ENCODE measurements at regions not wholly inside any gene's neighbourhood (a gene's known extent, or its start where the extent isn't known, plus 50 kb on each side); places are given as distances from the start of the nearest gene placed in this dataset.

DNA sequence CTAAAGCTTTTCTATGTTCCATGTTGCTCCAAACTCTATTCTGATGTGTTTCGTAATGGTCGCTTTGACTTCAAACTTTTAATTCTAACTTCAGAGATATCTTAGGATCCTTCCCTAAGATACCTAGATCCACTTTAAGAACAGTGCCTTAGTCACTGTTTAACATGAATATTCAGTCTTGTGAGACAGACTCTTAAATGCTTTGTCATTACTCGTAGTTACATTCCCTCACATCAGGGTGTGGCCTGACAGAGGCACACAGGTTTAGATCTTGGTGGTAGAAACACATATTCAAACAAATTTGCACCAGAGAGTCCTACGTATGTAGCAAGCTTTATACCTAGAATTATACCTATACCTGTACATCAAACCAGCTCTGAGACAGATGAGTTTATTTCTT, 687.0 kb upstream of the C9orf72 start:
- no peaks in the 10 kb centered on the region for H3K9me3 Mint-ChIP-seq
- Histone ChIP-seq H3K27ac (ENCODE audit: low read depth, low read length) (no peak overlapping the region), H3K9ac (ENCODE audit: extremely low read depth, low read length, poor library complexity, severe bottlenecking) (no peak overlapping the region), H3K4me3 (ENCODE audit: low read length) (no peak overlapping the region), H3K27me3 (ENCODE audit: control insufficient read depth, insufficient read depth, low read length, poor library complexity, severe bottlenecking) (no peaks in the 10 kb centered on the region), H3K36me3 (ENCODE audit: control insufficient read depth, insufficient read depth, low read length) (no peaks in the 10 kb centered on the region), H3K9me3 (ENCODE audit: control insufficient read depth, low read length) (no peaks in the 10 kb centered on the region), H3K4me1 (ENCODE audit: control insufficient read depth, insufficient read depth, low read length) (no peaks in the 10 kb centered on the region)
- no peak overlapping the region for H3K27ac Mint-ChIP-seq
- no peaks in the 10 kb centered on the region for H3K4me1 Mint-ChIP-seq
- H3K36me3 Mint-ChIP-seq (ENCODE audit: low read depth), result no peaks in the 10 kb centered on the region
- H3K27me3 Mint-ChIP-seq (ENCODE audit: insufficient read depth), result no peaks in the 10 kb centered on the region
- no peak overlapping the region for H3K4me3 Mint-ChIP-seq
- no peak for DNase-seq
- TF ChIP-seq, protein P1, sequence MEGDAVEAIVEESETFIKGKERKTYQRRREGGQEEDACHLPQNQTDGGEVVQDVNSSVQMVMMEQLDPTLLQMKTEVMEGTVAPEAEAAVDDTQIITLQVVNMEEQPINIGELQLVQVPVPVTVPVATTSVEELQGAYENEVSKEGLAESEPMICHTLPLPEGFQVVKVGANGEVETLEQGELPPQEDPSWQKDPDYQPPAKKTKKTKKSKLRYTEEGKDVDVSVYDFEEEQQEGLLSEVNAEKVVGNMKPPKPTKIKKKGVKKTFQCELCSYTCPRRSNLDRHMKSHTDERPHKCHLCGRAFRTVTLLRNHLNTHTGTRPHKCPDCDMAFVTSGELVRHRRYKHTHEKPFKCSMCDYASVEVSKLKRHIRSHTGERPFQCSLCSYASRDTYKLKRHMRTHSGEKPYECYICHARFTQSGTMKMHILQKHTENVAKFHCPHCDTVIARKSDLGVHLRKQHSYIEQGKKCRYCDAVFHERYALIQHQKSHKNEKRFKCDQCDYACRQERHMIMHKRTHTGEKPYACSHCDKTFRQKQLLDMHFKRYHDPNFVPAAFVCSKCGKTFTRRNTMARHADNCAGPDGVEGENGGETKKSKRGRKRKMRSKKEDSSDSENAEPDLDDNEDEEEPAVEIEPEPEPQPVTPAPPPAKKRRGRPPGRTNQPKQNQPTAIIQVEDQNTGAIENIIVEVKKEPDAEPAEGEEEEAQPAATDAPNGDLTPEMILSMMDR (conservative IDR thresholded peaks at IDR 0.05), result no peak
- 91 to 95% methylated on average over 4 of the region's 4 CpGs for WGBS, 2 experiments (ENCODE audit: insufficient coverage in 1 of 2, insufficient read length in 1 of 2)

DNA sequence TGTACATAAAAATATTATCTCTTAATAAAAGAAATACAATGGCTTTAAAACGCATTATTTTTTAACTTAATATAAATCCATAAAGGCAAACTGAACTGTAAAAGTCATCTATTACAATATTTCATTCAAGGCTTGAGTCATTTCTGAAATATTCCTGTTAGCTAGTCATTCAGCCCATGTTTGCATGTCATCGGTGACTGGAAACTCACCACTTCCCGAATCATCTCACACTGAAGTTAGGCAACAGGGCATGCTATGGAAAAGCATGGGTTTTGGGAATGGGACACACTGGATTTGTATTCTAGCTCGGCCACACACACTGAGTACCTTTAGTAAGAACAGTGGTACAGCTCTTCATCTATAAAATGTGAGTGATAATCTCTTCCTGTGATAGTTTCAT, 691.1 kb upstream of the C9orf72 start:
- H3K9me3 Mint-ChIP-seq, result no peaks in the 10 kb centered on the region
- H3K27ac ChIP-seq (ENCODE audit: low read depth, low read length), result no peak overlapping the region
- TF ChIP-seq, protein P1 (conservative IDR thresholded peaks at IDR 0.05), result no peak
- H3K4me3 Mint-ChIP-seq, result no peak overlapping the region
- WGBS, 2 experiments (ENCODE audit: insufficient coverage in 1 of 2, insufficient read length in 1 of 2), result 95 to 100% methylated on average over 1 to 4 of the region's 4 CpGs
- no peaks in the 10 kb centered on the region for H3K27me3 ChIP-seq (ENCODE audit: control insufficient read depth, insufficient read depth, low read length, poor library complexity, severe bottlenecking)
- no peaks in the 10 kb centered on the region for H3K4me1 ChIP-seq (ENCODE audit: control insufficient read depth, insufficient read depth, low read length)
- H3K9ac ChIP-seq (ENCODE audit: extremely low read depth, low read length, poor library complexity, severe bottlenecking), result no peak overlapping the region
- no peaks in the 10 kb centered on the region for H3K4me1 Mint-ChIP-seq
- H3K36me3 ChIP-seq (ENCODE audit: control insufficient read depth, insufficient read depth, low read length), result no peaks in the 10 kb centered on the region
- no peaks in the 10 kb centered on the region for H3K27me3 Mint-ChIP-seq (ENCODE audit: insufficient read depth)
- no peak overlapping the region for H3K4me3 ChIP-seq (ENCODE audit: low read length)
- H3K9me3 ChIP-seq (ENCODE audit: control insufficient read depth, low read length), result no peaks in the 10 kb centered on the region
- no peak overlapping the region for H3K27ac Mint-ChIP-seq
- no peaks in the 10 kb centered on the region for H3K36me3 Mint-ChIP-seq (ENCODE audit: low read depth)
- no peak for DNase-seq

DNA sequence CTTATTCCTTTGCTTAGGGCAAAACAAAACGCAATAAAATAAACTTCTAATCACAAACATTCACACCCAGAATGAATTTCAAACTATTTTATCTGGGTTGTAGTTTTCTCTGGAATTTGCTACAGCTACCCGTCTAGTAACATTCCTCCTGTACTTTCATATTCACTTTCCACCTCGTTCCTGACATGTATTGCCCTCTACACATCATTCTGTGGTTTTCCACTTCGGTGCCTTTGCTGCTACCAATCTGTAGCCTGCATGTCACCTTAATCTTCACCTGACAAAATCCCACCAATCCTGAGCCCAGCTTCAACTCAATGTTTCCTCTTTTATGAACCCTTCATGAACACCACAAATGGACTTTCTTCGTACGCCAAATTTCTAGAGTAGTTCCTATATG, 694.1 kb upstream of the C9orf72 start:
- H3K27me3 ChIP-seq (ENCODE audit: control insufficient read depth, insufficient read depth, low read length, poor library complexity, severe bottlenecking), result no peaks in the 10 kb centered on the region
- H3K4me3 ChIP-seq (ENCODE audit: low read length), result no peak overlapping the region
- no peak for DNase-seq
- H3K9me3 ChIP-seq (ENCODE audit: control insufficient read depth, low read length), result no peaks in the 10 kb centered on the region
- H3K4me1 ChIP-seq (ENCODE audit: control insufficient read depth, insufficient read depth, low read length), result no peaks in the 10 kb centered on the region
- H3K4me1 Mint-ChIP-seq, result peaks cover 4% of the 10 kb centered on the region
- TF ChIP-seq, protein P1 (conservative IDR thresholded peaks at IDR 0.05), result no peak
- H3K27me3 Mint-ChIP-seq (ENCODE audit: insufficient read depth), result no peaks in the 10 kb centered on the region
- no peaks in the 10 kb centered on the region for H3K36me3 Mint-ChIP-seq (ENCODE audit: low read depth)
- no peaks in the 10 kb centered on the region for H3K9me3 Mint-ChIP-seq
- H3K36me3 ChIP-seq (ENCODE audit: control insufficient read depth, insufficient read depth, low read length), result no peaks in the 10 kb centered on the region
- H3K27ac ChIP-seq (ENCODE audit: low read depth, low read length), result no peak overlapping the region
- 93 to 95% methylated on average over 5 to 6 of the region's 6 CpGs for WGBS, 2 experiments (ENCODE audit: insufficient coverage in 1 of 2, insufficient read length in 1 of 2)
- no peak overlapping the region for H3K27ac Mint-ChIP-seq
- H3K4me3 Mint-ChIP-seq, result no peak overlapping the region
- H3K9ac ChIP-seq (ENCODE audit: extremely low read depth, low read length, poor library complexity, severe bottlenecking), result no peak overlapping the region
